PFSK-1 (cell line): ENCODE measurements at regions not wholly inside any gene's neighbourhood (a gene's known extent, or its start where the extent isn't known, plus 50 kb on each side); places are given as distances from the start of the nearest gene placed in this dataset.

Source experiments
- FOXP2 ChIP-seq: optimal IDR thresholded peaks from 2 replicates; pipeline ENCODE3; 2011; ENCODE audit warnings: borderline replicate concordance, control low read depth, inconsistent platforms; ENCODE audit not compliant: insufficient read depth; ENCODE audit errors: extremely low read length, extremely low read depth
- POLR2AphosphoS5 ChIP-seq: IDR thresholded peaks from 2 replicates; pipeline ENCODE4 v1.6.1; 2012; ENCODE audit warnings: low read depth, mild to moderate bottlenecking, control low read depth, low read length, moderate library complexity
- REST ChIP-seq, 2 experiments: IDR thresholded peaks; 2 replicates each; pipeline versions ENCODE4 v1.6.1 to v1.8.0; 2011 to 2012; ENCODE audit warnings: low read depth in 2 of 2, low read length in 2 of 2, control low read depth in 1 of 2, inconsistent platforms in 1 of 2, mild to moderate bottlenecking in 1 of 2, moderate library complexity in 1 of 2; ENCODE audit not compliant: insufficient read depth in 1 of 2
- SIN3A ChIP-seq: IDR thresholded peaks from 2 replicates; pipeline ENCODE4 v1.6.1; 2012; ENCODE audit warnings: mild to moderate bottlenecking, low read length, moderate library complexity, borderline replicate concordance; ENCODE audit not compliant: insufficient read depth
- TAF1 ChIP-seq: IDR thresholded peaks from 2 replicates; pipeline ENCODE4 v1.6.1; 2012; ENCODE audit warnings: low read length, control low read depth, borderline replicate concordance; ENCODE audit not compliant: insufficient read depth

- TF ChIP-seq FOXP2 = no peak
- TF ChIP-seq POLR2AphosphoS5 = no peak
- TF ChIP-seq SIN3A = no peak
- TF ChIP-seq TAF1 = no peak
- no peak for TF ChIP-seq REST (IDR thresholded peaks at IDR 0.05; ENCODE audit: insufficient read depth in 1 of 2, low read depth in 2 of 2, low read length in 2 of 2)
These were observed 259.5 kb downstream of the BRD1 start for GRCh38 chr22:49567899-49568750.

- no peak for TF ChIP-seq TAF1
- no peak for TF ChIP-seq SIN3A
- TF ChIP-seq FOXP2 = no peak
- TF ChIP-seq POLR2AphosphoS5 = no peak
- no peak for TF ChIP-seq REST (IDR thresholded peaks at IDR 0.05; ENCODE audit: insufficient read depth in 1 of 2, low read depth in 2 of 2, low read length in 2 of 2)
These were observed 261.0 kb downstream of the BRD1 start for GRCh38 chr22:49566693-49567092.

GRCh38 chr22:49566141-49566541, 261.5 kb downstream of the BRD1 start:
- no peak for TF ChIP-seq FOXP2
- no peak for TF ChIP-seq POLR2AphosphoS5

GRCh38 chr22:49565516-49565855, 262.2 kb downstream of the BRD1 start:
- TF ChIP-seq REST (IDR thresholded peaks at IDR 0.05; ENCODE audit: insufficient read depth in 1 of 2, low read depth in 2 of 2, low read length in 2 of 2) (no peak), TAF1 (no peak), FOXP2 (no peak), POLR2AphosphoS5 (no peak), SIN3A (no peak)

GRCh38 chr22:49564666-49565515, 262.8 kb downstream of the BRD1 start:
- no peak for TF ChIP-seq SIN3A
- no peak for TF ChIP-seq TAF1
- TF ChIP-seq FOXP2 = no peak
- TF ChIP-seq POLR2AphosphoS5 = no peak
- no peak for TF ChIP-seq REST (IDR thresholded peaks at IDR 0.05; ENCODE audit: insufficient read depth in 1 of 2, low read depth in 2 of 2, low read length in 2 of 2)
